SK-N-MC (cell line): ENCODE measurements at regions not wholly inside any gene's neighbourhood (a gene's known extent, or its start where the extent isn't known, plus 50 kb on each side); places are given as distances from the start of the nearest gene placed in this dataset.

ENCODE experiments used
- FOXP2 ChIP-seq: optimal IDR thresholded peaks from 2 replicates; pipeline ENCODE3; 2011; ENCODE audit warnings: mild to moderate bottlenecking, moderate library complexity; ENCODE audit not compliant: insufficient read depth; ENCODE audit errors: extremely low read length, control extremely low read depth
- POLR2AphosphoS5 ChIP-seq: IDR thresholded peaks from 2 replicates; pipeline ENCODE4 v1.6.1; 2012; ENCODE audit warnings: mild to moderate bottlenecking, low read depth, low read length, borderline replicate concordance

GRCh38 chr4:152039691-152040090 lies 278.9 kb upstream of the GATB start:
- no peak for TF ChIP-seq POLR2AphosphoS5
- TF ChIP-seq FOXP2 = no peak
